GM13977 (cell line): ENCODE measurements at regions not wholly inside any gene's neighbourhood (a gene's known extent, or its start where the extent isn't known, plus 50 kb on each side); places are given as distances from the start of the nearest gene placed in this dataset.

Source experiments
- DNase-seq: peaks from one replicate; pipeline ENCODE4 v3.0.0; 2012; ENCODE audit warnings: low spot score
- CTCF ChIP-seq: IDR thresholded peaks from 2 replicates; pipeline ENCODE4 v1.5.1; 2012; ENCODE audit warnings: mild to moderate bottlenecking, control low read depth; ENCODE audit not compliant: insufficient read depth; ENCODE audit errors: extremely low read depth, missing control alignments
- in situ Hi-C: fragments of 300-500 bp; cut with MboI; formaldehyde crosslinking; loops from one replicate; pipeline ENCODE4 v1.12.0; 2022; ENCODE audit warnings: low sequenced_read_pairs, low pct_unique_long_range_greater_than_20kb, mixed read lengths, inconsistent platforms; ENCODE audit not compliant: unreplicated experiment

- in situ Hi-C loops: no loop called here
- DNase-seq: no peak
- no peak for TF ChIP-seq CTCF
These were observed 302.6 kb upstream of the ADAMTS16 start for GRCh38 chr5:4837489-4838058.

GRCh38 chr5:4845221-4845620, 294.9 kb upstream of the ADAMTS16 start:
- no peak for DNase-seq
- in situ Hi-C loops: no loop called here
- no peak for TF ChIP-seq CTCF

GRCh38 chr5:4847766-4848165, 292.4 kb upstream of the ADAMTS16 start:
- no peak for TF ChIP-seq CTCF
- in situ Hi-C loops: no loop called here
- no peak for DNase-seq

- no peak for DNase-seq
- in situ Hi-C loops: no loop called here
- no peak for TF ChIP-seq CTCF
These were observed 285.1 kb upstream of the ADAMTS16 start for GRCh38 chr5:4855036-4855435.

GRCh38 chr5:4855880-4856279, 284.2 kb upstream of the ADAMTS16 start:
- TF ChIP-seq CTCF: no peak
- in situ Hi-C loops: no loop called here
- DNase-seq: no peak

- in situ Hi-C loops: no loop called here
- no peak for TF ChIP-seq CTCF
- no peak for DNase-seq
These were observed 282.4 kb upstream of the ADAMTS16 start for GRCh38 chr5:4857761-4858160.
